Progenitor cell of endocrine pancreas (in vitro differentiated cells): ENCODE measurements at regions not wholly inside any gene's neighbourhood (a gene's known extent, or its start where the extent isn't known, plus 50 kb on each side); places are given as distances from the start of the nearest gene placed in this dataset.
"Not testable (repeated sequence)": the region's sequence is repeated elsewhere in the genome, so short reads cannot be mapped to it uniquely, and the experiment has no call there.

Source experiments
- DNase-seq: peaks from one replicate; pipeline ENCODE4 v3.0.0; 2021; ENCODE audit warnings: low spot score; ENCODE audit not compliant: unreplicated experiment
- H3K27ac Mint-ChIP-seq: 2 replicates; pipeline ENCODE4 v1.8.0; 2021; ENCODE audit warnings: mild to moderate bottlenecking, moderate library complexity, mixed read lengths
- H3K27me3 Mint-ChIP-seq: 2 replicates; pipeline ENCODE4 v1.8.0; 2021; ENCODE audit warnings: mixed read lengths
- H3K36me3 Mint-ChIP-seq: 2 replicates; pipeline ENCODE4 v1.8.0; 2022; ENCODE audit warnings: mixed read lengths; ENCODE audit not compliant: insufficient read depth
- H3K4me1 Mint-ChIP-seq: 2 replicates; pipeline ENCODE4 v1.8.0; 2021; ENCODE audit warnings: low read depth, mixed read lengths
- H3K4me3 Mint-ChIP-seq: 2 replicates; pipeline ENCODE4 v1.8.0; 2021; ENCODE audit warnings: low read depth, mild to moderate bottlenecking, moderate library complexity, mixed read lengths
- H3K9me3 Mint-ChIP-seq: 2 replicates; pipeline ENCODE4 v1.8.0; 2021; ENCODE audit warnings: low read depth, mixed read lengths
- TF ChIP-seq, protein P1 (sequence below): fragments of 200-600 bp; sonication (generic); IDR thresholded peaks from one replicate; pipeline ENCODE4 v1.5.0; 2021; ENCODE audit warnings: antibody characterized with exemption, mild to moderate bottlenecking; ENCODE audit not compliant: unreplicated experiment

DNA sequence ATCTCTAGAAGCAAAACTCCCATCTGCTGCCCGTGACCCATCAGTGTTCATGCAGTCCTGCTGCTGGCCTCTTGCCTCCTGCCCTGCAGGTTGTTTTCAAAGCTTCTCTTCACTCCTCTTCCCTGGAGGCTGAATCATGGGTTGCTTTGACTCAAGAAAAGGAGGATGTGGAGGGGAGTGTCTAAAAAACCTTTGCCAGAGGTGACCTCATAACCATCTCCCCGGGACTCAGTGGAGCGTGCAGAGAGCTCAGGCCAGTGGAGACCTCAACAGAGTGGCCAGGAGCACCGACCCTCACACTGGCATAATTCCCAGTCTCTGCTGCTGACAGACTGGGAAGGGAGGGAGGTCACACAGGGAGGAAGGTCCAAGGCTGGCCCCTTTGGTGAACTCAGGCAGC is 60.9 kb upstream of the ITGA11 start:
- no peaks in the 10 kb centered on the region for H3K36me3 Mint-ChIP-seq
- TF ChIP-seq, protein P1, sequence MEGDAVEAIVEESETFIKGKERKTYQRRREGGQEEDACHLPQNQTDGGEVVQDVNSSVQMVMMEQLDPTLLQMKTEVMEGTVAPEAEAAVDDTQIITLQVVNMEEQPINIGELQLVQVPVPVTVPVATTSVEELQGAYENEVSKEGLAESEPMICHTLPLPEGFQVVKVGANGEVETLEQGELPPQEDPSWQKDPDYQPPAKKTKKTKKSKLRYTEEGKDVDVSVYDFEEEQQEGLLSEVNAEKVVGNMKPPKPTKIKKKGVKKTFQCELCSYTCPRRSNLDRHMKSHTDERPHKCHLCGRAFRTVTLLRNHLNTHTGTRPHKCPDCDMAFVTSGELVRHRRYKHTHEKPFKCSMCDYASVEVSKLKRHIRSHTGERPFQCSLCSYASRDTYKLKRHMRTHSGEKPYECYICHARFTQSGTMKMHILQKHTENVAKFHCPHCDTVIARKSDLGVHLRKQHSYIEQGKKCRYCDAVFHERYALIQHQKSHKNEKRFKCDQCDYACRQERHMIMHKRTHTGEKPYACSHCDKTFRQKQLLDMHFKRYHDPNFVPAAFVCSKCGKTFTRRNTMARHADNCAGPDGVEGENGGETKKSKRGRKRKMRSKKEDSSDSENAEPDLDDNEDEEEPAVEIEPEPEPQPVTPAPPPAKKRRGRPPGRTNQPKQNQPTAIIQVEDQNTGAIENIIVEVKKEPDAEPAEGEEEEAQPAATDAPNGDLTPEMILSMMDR: no peak
- H3K9me3 Mint-ChIP-seq: no peaks in the 10 kb centered on the region
- no peak overlapping the region for H3K4me3 Mint-ChIP-seq
- DNase-seq: no peak
- peaks cover 6% of the 10 kb centered on the region for H3K4me1 Mint-ChIP-seq
- no peak overlapping the region for H3K27ac Mint-ChIP-seq
- peaks cover 37% of the 10 kb centered on the region for H3K27me3 Mint-ChIP-seq

DNA sequence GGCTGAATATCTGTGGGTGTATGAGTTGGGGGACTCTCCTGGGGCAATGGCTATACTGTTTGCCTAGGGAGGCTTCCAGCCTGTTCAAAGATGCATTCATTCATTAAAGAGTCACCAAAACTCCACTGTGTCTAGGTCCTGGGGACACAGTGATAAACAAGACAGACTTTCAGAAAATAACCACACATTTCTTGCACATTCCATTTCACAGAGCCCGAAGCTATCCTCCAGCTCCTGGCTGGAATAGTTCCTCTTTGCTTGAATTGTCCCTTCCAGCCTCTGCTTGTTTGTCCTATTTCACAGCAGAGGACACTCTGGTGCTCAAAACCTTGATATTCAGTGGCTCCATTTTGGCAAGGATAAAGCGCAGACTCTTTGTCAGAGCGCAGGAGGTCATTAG is 61.7 kb upstream of the ITGA11 start:
- TF ChIP-seq, protein P1: no peak
- Mint-ChIP-seq H3K36me3 (no peaks in the 10 kb centered on the region), H3K9me3 (no peaks in the 10 kb centered on the region), H3K4me3 (no peak overlapping the region), H3K4me1 (peaks cover 3% of the 10 kb centered on the region), H3K27ac (no peak overlapping the region), H3K27me3 (peaks cover 33% of the 10 kb centered on the region)
- DNase-seq: no peak

DNA sequence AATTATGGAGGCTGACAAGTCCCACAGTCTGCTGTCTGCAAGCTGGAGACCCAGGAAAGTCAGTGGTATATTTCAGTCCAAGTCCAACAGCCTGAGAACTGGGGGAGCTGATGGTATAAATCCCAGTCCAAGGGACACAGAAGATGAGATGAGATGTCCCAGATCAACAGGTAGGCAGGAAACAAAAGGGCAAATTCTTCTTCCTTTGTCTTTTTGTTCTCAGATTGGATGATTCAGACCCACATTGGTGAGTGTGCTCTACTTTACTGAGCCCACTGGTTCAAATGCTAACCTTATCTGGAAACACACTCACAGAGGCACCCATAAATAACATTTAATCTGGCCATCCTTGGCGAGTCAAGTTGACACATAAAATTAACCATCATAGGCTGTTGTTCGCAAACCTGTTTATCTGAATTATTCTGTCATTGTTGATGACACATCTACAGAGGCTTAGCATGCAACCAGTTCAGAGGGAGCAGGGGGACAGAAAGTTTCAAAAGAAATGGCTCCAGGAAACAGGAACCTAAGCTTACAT is 62.7 kb upstream of the ITGA11 start:
- H3K27ac Mint-ChIP-seq: no peak overlapping the region
- peaks cover 25% of the 10 kb centered on the region for H3K27me3 Mint-ChIP-seq
- no peaks in the 10 kb centered on the region for H3K36me3 Mint-ChIP-seq
- H3K4me3 Mint-ChIP-seq: no peak overlapping the region
- TF ChIP-seq, protein P1: no peak
- peaks cover 3% of the 10 kb centered on the region for H3K4me1 Mint-ChIP-seq
- no peaks in the 10 kb centered on the region for H3K9me3 Mint-ChIP-seq
- DNase-seq: no peak

DNA sequence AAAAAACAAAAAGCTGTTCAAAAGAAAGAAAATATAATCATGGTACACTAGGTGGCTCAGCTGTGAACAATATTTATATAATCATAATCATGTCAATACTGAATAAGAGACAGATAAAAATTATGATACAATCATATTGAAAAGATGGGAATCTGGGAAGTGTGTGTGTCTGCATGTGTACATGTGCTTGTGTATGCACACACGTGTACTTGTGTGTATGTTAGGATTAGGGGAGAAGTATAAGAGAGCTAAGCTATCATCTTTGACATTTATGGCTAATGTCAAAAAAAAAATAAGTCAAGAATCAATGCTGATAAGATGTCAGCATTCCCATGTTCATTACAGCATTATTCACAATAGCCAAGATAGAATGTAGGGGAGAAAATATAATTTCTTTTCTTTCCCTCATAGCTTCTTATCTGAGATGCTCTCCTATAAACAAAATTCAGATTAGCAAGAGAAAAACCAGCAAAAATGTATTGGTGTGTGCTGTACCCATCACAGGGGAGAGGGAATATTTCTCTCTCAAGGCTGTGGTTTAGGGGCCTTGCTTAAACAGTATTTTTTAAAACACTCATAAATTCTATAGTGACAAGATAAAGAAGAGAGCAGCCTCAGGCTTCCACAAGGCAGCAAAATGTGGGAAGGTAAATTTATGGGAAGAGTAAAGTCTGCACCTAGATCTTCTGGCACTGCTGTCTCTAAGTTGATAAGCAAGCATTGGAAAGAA is 63.4 kb upstream of the ITGA11 start:
- H3K27ac Mint-ChIP-seq: no peak overlapping the region
- no peak overlapping the region for H3K4me3 Mint-ChIP-seq
- H3K36me3 Mint-ChIP-seq: no peaks in the 10 kb centered on the region
- no peaks in the 10 kb centered on the region for H3K9me3 Mint-ChIP-seq
- TF ChIP-seq, protein P1: no peak
- H3K27me3 Mint-ChIP-seq: peaks cover 28% of the 10 kb centered on the region
- no peak for DNase-seq
- H3K4me1 Mint-ChIP-seq: peaks cover 3% of the 10 kb centered on the region

DNA sequence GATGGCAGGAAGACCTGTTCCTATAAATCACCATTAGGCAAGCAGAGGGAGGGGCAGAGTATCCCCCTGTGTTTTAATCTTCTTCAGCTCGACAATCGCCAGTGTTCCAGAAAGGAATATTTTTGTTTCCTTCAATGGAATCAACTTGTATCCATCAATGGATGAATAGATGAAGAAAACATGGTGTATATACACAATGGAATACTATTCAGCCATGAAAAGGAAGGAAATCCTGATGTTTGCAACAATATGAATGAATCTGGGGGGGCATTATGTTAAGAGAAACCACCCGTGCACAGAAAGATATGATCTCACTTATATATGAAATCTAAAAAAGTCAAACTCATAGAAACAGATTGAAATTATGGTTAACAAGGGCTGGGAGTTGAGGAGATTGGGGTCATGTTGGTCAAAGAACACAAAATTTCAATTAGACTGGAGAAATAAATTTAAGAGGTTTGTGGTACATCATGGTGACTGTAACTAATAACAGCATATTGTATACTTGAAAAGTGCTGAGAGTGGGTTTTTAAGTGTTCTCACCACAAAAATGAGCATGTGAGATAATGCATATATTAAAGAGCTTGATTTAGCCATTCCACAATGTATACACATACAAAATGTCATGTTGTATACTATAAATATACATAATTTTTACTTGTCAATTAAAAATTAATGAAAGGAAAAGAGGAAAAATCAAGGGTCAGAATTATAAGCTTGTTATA is 64.2 kb upstream of the ITGA11 start:
- DNase-seq: no peak
- TF ChIP-seq, protein P1: no peak
- H3K36me3 Mint-ChIP-seq: no peaks in the 10 kb centered on the region
- H3K27ac Mint-ChIP-seq: no peak overlapping the region
- H3K4me3 Mint-ChIP-seq: no peak overlapping the region
- no peaks in the 10 kb centered on the region for H3K9me3 Mint-ChIP-seq
- peaks cover 21% of the 10 kb centered on the region for H3K27me3 Mint-ChIP-seq
- H3K4me1 Mint-ChIP-seq: peaks cover 3% of the 10 kb centered on the region

GRCh38 chr15:68496751-68497150 is 64.8 kb upstream of the ITGA11 start:
- not testable (repeated sequence) for H3K36me3 Mint-ChIP-seq, H3K4me1 Mint-ChIP-seq, H3K27ac Mint-ChIP-seq, H3K4me3 Mint-ChIP-seq, DNase-seq, H3K9me3 Mint-ChIP-seq
- peaks cover 23% of the 10 kb centered on the region for H3K27me3 Mint-ChIP-seq
